Stimulated activated CD4-positive, alpha-beta T cell treated with anti-CD3 and anti-CD28 coated beads, Interleukin-4, amount 100 ng/mL, for 4 hours (primary cell): ENCODE measurements at regions not wholly inside any gene's neighbourhood (a gene's known extent, or its start where the extent isn't known, plus 50 kb on each side); places are given as distances from the start of the nearest gene placed in this dataset.

Source experiments
- DNase-seq, 2 experiments: peaks; one replicate each; pipeline ENCODE4 v3.0.0-alpha.2; 2020

- no peak for DNase-seq
Measured at GRCh38 chr20:22430154-22430745, 154.1 kb downstream of the FOXA2 start.

- DNase-seq, result no peak
Measured at GRCh38 chr20:22429175-22430153, 154.9 kb downstream of the FOXA2 start.

GRCh38 chr20:22428051-22428450, 156.3 kb downstream of the FOXA2 start:
- DNase-seq, result no peak

GRCh38 chr20:22426772-22427171, 157.6 kb downstream of the FOXA2 start:
- DNase-seq, result no peak

GRCh38 chr20:22425344-22426295, 158.8 kb downstream of the FOXA2 start:
- no peak for DNase-seq

- DNase-seq, result no peak
Measured at GRCh38 chr20:22423190-22423832, 161.1 kb downstream of the FOXA2 start.

GRCh38 chr20:22420116-22420598, 164.2 kb downstream of the FOXA2 start:
- no peak for DNase-seq

- DNase-seq, result no peak
Measured at GRCh38 chr20:22418738-22419137, 165.6 kb downstream of the FOXA2 start.

- DNase-seq, result no peak
Measured at GRCh38 chr20:22414305-22414742, 170.0 kb downstream of the FOXA2 start.

GRCh38 chr20:22412977-22413868, 171.1 kb downstream of the FOXA2 start:
- DNase-seq, result no peak

- no peak for DNase-seq
Measured at GRCh38 chr20:22411627-22412450, 172.5 kb downstream of the FOXA2 start.

- DNase-seq, result no peak
Measured at GRCh38 chr20:22411286-22411626, 173.1 kb downstream of the FOXA2 start.

- DNase-seq, result no peak
Measured at GRCh38 chr20:22410556-22411130, 173.7 kb downstream of the FOXA2 start.

- no peak for DNase-seq
Measured at GRCh38 chr20:22408521-22409402, 175.6 kb downstream of the FOXA2 start.

GRCh38 chr20:22407237-22408193, 176.9 kb downstream of the FOXA2 start:
- DNase-seq, result no peak

- DNase-seq, result no peak
Measured at GRCh38 chr20:22404419-22405170, 179.8 kb downstream of the FOXA2 start.
